A549 (cell line): ENCODE measurements at regions not wholly inside any gene's neighbourhood (a gene's known extent, or its start where the extent isn't known, plus 50 kb on each side); places are given as distances from the start of the nearest gene placed in this dataset.
A peak's percentile ranks its signal among the peaks of the same experiment; 100 is the strongest.

Experiments
- ATAC-seq, 2 experiments: fragments of 200-7000 bp in 1 of 2; fragments of >200 bp in 1 of 2; cut with Nextera tagmentation in 1 of 2; cut with Tn5 transposase in 1 of 2; 3 replicates each; pipeline versions ENCODE4 v1.8.0 to v1.9.1; 2018 to 2020; ENCODE audit warnings: mild to moderate bottlenecking in 1 of 2, moderate library complexity in 1 of 2
- CTCF ChIA-PET: fragments of 300-600 bp; sonication (Branson Sonifier 250); formaldehyde crosslinking; extraction: SDS; loops from one replicate; lab custom pipeline; 2021; ENCODE audit warnings: antibody characterized with exemption, inconsistent platforms; lab: Yijun Ruan, JAX
- POLR2A ChIA-PET: fragments of 350-600 bp; formaldehyde crosslinking; extraction: SDS; loops from one replicate; lab custom pipeline; 2021; ENCODE audit warnings: antibody characterized with exemption, inconsistent platforms; lab: Yijun Ruan, JAX
- DNase-seq, 2 experiments: peaks; one replicate each; pipeline versions ENCODE4 v3.0.0 to v3.0.0-alpha.2; 2011 to 2016; ENCODE audit warnings: low read depth in 1 of 2, low spot score in 1 of 2
- FAIRE-seq: peaks from 2 replicates; lab custom pipeline; 2011; peaks lifted over from hg19 to GRCh38; lab: Jason Lieb, UNC
- H3K27ac ChIP-seq, 2 experiments: fragments of >200 bp; sonication (Bioruptor Twin); formaldehyde crosslinking; 3 replicates each; pipeline ENCODE4 v1.5.1; 2016 to 2017
- H3K4me1 ChIP-seq: fragments of >200 bp; sonication (Bioruptor Twin); formaldehyde crosslinking; 3 replicates; pipeline ENCODE4 v1.6.1; 2016
- H3K4me2 ChIP-seq: fragments of >200 bp; sonication (Bioruptor Twin); formaldehyde crosslinking; 3 replicates; pipeline ENCODE4 v1.6.1; 2016
- H3K4me3 ChIP-seq: fragments of >200 bp; sonication (Bioruptor Twin); formaldehyde crosslinking; 3 replicates; pipeline ENCODE4 v1.5.1; 2016
- H3K9me3 ChIP-seq: fragments of >200 bp; sonication (Bioruptor Twin); formaldehyde crosslinking; 3 replicates; pipeline ENCODE4 v1.6.1; 2016
- ATOH8 ChIP-seq: fragments of 250-450 bp; sonication (Bioruptor Pico); IDR thresholded peaks from 2 replicates; pipeline ENCODE4 v1.5.0; 2020; ENCODE audit warnings: low read depth, mild to moderate bottlenecking, moderate library complexity
- CBX2 ChIP-seq: fragments of 200-600 bp; sonication (generic); IDR thresholded peaks from 2 replicates; pipeline ENCODE4 v1.6.1; 2016; ENCODE audit warnings: low read depth, mild to moderate bottlenecking, borderline replicate concordance
- CBX8 ChIP-seq: fragments of 200-600 bp; sonication (generic); IDR thresholded peaks from 2 replicates; pipeline ENCODE4 v1.6.1; 2016
- CHD2 ChIP-seq: fragments of 150-350 bp; IDR thresholded peaks from 2 replicates; pipeline ENCODE4 v1.6.1; 2014; ENCODE audit warnings: low read length; ENCODE audit not compliant: partially characterized antibody
- CTCF ChIP-seq: fragments of >200 bp; sonication (Bioruptor Twin); formaldehyde crosslinking; IDR thresholded peaks from 3 replicates; pipeline ENCODE4 v1.5.1; 2016
- EHF ChIP-seq: fragments of 250-450 bp; sonication (Bioruptor Pico); IDR thresholded peaks from 2 replicates; pipeline ENCODE4 v1.5.0; 2020; ENCODE audit warnings: mild to moderate bottlenecking
- ESRRA ChIP-seq: fragments of 150-350 bp; IDR thresholded peaks from 2 replicates; pipeline ENCODE4 v1.6.1; 2014; ENCODE audit warnings: mild to moderate bottlenecking, low read length, borderline replicate concordance
- FOSB ChIP-seq: fragments of 250-450 bp; sonication (Bioruptor Pico); IDR thresholded peaks from 2 replicates; pipeline ENCODE4 v1.5.0; 2020; ENCODE audit warnings: mild to moderate bottlenecking, moderate library complexity
- GATA3 ChIP-seq: IDR thresholded peaks from 2 replicates; pipeline ENCODE4 v1.6.1; 2012; ENCODE audit warnings: borderline replicate concordance
- HDAC2 ChIP-seq: fragments of 200-600 bp; sonication (generic); IDR thresholded peaks from 2 replicates; pipeline ENCODE4 v1.6.1; 2016
- HMGXB4 ChIP-seq: fragments of 250-450 bp; sonication (Bioruptor Pico); IDR thresholded peaks from 2 replicates; pipeline ENCODE4 v1.5.0; 2021; ENCODE audit warnings: mild to moderate bottlenecking, moderate library complexity, borderline replicate concordance
- JUNB ChIP-seq: fragments of >200 bp; sonication (Bioruptor Twin); formaldehyde crosslinking; IDR thresholded peaks from 2 replicates; pipeline ENCODE4 v1.6.1; 2016
- NPAS2 ChIP-seq: fragments of 250-450 bp; sonication (Bioruptor Pico); IDR thresholded peaks from 2 replicates; pipeline ENCODE4 v1.8.0; 2022; ENCODE audit warnings: mild to moderate bottlenecking, moderate library complexity, borderline replicate concordance
- NR3C1 ChIP-seq: fragments of >200 bp; sonication (Bioruptor Twin); formaldehyde crosslinking; IDR thresholded peaks from 3 replicates; pipeline ENCODE4 v1.6.1; 2017
- PHF8 ChIP-seq: fragments of 200-600 bp; sonication (generic); IDR thresholded peaks from 2 replicates; pipeline ENCODE4 v1.6.1; 2016; ENCODE audit warnings: low read depth, mild to moderate bottlenecking, antibody characterized with exemption, moderate library complexity, borderline replicate concordance
- POLR2AphosphoS2 ChIP-seq: conservative IDR thresholded peaks from 2 replicates; pipeline ENCODE4 v1.6.1; 2012; ENCODE audit warnings: low read length, improper control_type of control experiment, inconsistent platforms
- RAD21 ChIP-seq, 2 experiments: fragments of >200 bp in 1 of 2; sonication (Bioruptor Twin) in 1 of 2; formaldehyde crosslinking in 1 of 2; IDR thresholded peaks in 1 of 2; conservative IDR thresholded peaks in 1 of 2; 2 replicates in 1 of 2; 3 replicates in 1 of 2; pipeline ENCODE4 v1.6.1; 2012 to 2018; ENCODE audit warnings: inconsistent platforms in 1 of 2
- RARB ChIP-seq: fragments of 250-450 bp; sonication (Bioruptor Pico); IDR thresholded peaks from 2 replicates; pipeline ENCODE4 v1.8.0; 2021; ENCODE audit warnings: mild to moderate bottlenecking, moderate library complexity
- RFX5 ChIP-seq: fragments of 450-650 bp; IDR thresholded peaks from 2 replicates; pipeline ENCODE4 v1.7.1; 2014; ENCODE audit warnings: antibody characterized with exemption, mild to moderate bottlenecking, moderate library complexity
- RNF2 ChIP-seq: fragments of 200-600 bp; sonication (generic); IDR thresholded peaks from 2 replicates; pipeline ENCODE4 v1.6.1; 2016; ENCODE audit warnings: low read depth, mild to moderate bottlenecking, antibody characterized with exemption, moderate library complexity, borderline replicate concordance
- SMC3 ChIP-seq: fragments of >200 bp; sonication (Bioruptor Twin); formaldehyde crosslinking; IDR thresholded peaks from 3 replicates; pipeline ENCODE4 v1.6.1; 2018; ENCODE audit warnings: inconsistent platforms
- SREBF2 ChIP-seq: fragments of 450-650 bp; IDR thresholded peaks from 2 replicates; pipeline ENCODE4 v1.6.1; 2014; ENCODE audit warnings: mild to moderate bottlenecking, moderate library complexity
- TFCP2L1 ChIP-seq: fragments of 250-450 bp; sonication (Bioruptor Pico); IDR thresholded peaks from 2 replicates; pipeline ENCODE4 v1.5.0; 2021; ENCODE audit warnings: mild to moderate bottlenecking
- TP53 ChIP-seq: fragments of 250-450 bp; sonication (Bioruptor Pico); IDR thresholded peaks from 2 replicates; pipeline ENCODE4 v1.5.0; 2021; ENCODE audit warnings: mild to moderate bottlenecking, moderate library complexity
- USF2 ChIP-seq: fragments of 450-650 bp; IDR thresholded peaks from 2 replicates; pipeline ENCODE4 v1.6.1; 2014; ENCODE audit warnings: antibody characterized with exemption
- ZFP36 ChIP-seq: fragments of 450-650 bp; IDR thresholded peaks from 2 replicates; pipeline ENCODE4 v1.6.1; 2014; ENCODE audit warnings: borderline replicate concordance; ENCODE audit not compliant: partially characterized antibody
- ZSCAN20 ChIP-seq: fragments of 250-450 bp; sonication (Bioruptor Pico); IDR thresholded peaks from 2 replicates; pipeline ENCODE4 v1.8.0; 2022; ENCODE audit warnings: mild to moderate bottlenecking, moderate library complexity
- WGBS: methylation state at CpG from one replicate; pipeline ENCODE4 v1.1.6; 2017; ENCODE audit errors: missing lambda C conversion rate; 5-methylcytosine and 5-hydroxymethylcytosine counted together

GRCh38 chr14:65828396-65828795 is 415.9 kb downstream of the FUT8 start:
- ATAC-seq (no peak), DNase-seq (no peak), FAIRE-seq (no peak)
- Histone ChIP-seq H3K4me2 (no peak overlapping the region), H3K4me1 (0 out of 3 replicates have a peak, but pooled peaks cover 4% of the 10 kb centered on the region), H3K9me3 (no peaks in the 10 kb centered on the region), H3K4me3 (no peak overlapping the region), H3K27ac (no peak overlapping the region)
- WGBS = 26% methylated on average over 4 of the region's 4 CpGs
- POLR2A ChIA-PET = no interaction called here
- CTCF ChIA-PET = interaction anchor here (1.5 to 8.7 kb wide), 5 partner anchors 19 to 666 kb away, joined by 4 to 108 read pairs (median 6); partner anchors contain the start of gene FUT8
- no peak for TF ChIP-seq NPAS2 (CRISPR knock-in tag)
- TF ChIP-seq POLR2AphosphoS2 = no peak
- no peak for TF ChIP-seq FOSB (CRISPR knock-in tag)
- TF ChIP-seq CTCF = no peak
- no peak for TF ChIP-seq SMC3
- no peak for TF ChIP-seq JUNB
- no peak for TF ChIP-seq RARB (CRISPR knock-in tag)
- TF ChIP-seq CBX8 = no peak
- TF ChIP-seq SREBF2 = no peak
- no peak for TF ChIP-seq RFX5
- no peak for TF ChIP-seq ESRRA
- no peak for TF ChIP-seq RNF2
- TF ChIP-seq TFCP2L1 (CRISPR knock-in tag) = no peak
- TF ChIP-seq HMGXB4 = no peak
- TF ChIP-seq ZSCAN20 (CRISPR knock-in tag) = no peak
- no peak for TF ChIP-seq PHF8

GRCh38 chr14:65832431-65833266 is 420.1 kb downstream of the FUT8 start:
- H3K27ac ChIP-seq = no peak overlapping the region
- ChIA-PET POLR2A (no interaction called here), CTCF (interaction anchor here (0.5 to 2.8 kb wide), 8 partner anchors 8 to 669 kb away, joined by 3 to 18 read pairs (median 6); no protein-coding TSS in a partner anchor)
- ATAC-seq = peak in 1 of 2 experiments; percentile 75; a peak in 3 of 6 replicates
- DNase-seq = peak in 1 of 2 experiments; percentile 24
- no peaks in the 10 kb centered on the region for H3K9me3 ChIP-seq
- 40% methylated on average over 10 of the region's 10 CpGs for WGBS
- H3K4me1 ChIP-seq = 0 out of 3 replicates have a peak, but pooled peaks cover 4% of the 10 kb centered on the region
- FAIRE-seq = no peak
- H3K4me3 ChIP-seq = no peak overlapping the region
- peak overlapping the region; percentile 38; the same call in 1 of the 3 replicates for H3K4me2 ChIP-seq
- TF ChIP-seq CBX2 (no peak), RARB (CRISPR knock-in tag) (no peak), EHF (CRISPR knock-in tag) (no peak), RAD21 (conservative IDR thresholded peaks at IDR 0.05 in 1 of 2, IDR thresholded peaks at IDR 0.05 in 1 of 2) (peak; percentile 19 to 20; a peak in 2 of 5 replicates), TP53 (CRISPR knock-in tag) (no peak), PHF8 (no peak), HDAC2 (no peak), USF2 (no peak), SMC3 (peak; percentile 44), NR3C1 (no peak), ZFP36 (no peak), TFCP2L1 (CRISPR knock-in tag) (no peak), CHD2 (no peak), ATOH8 (CRISPR knock-in tag) (no peak), SREBF2 (no peak), CTCF (peak; percentile 47), GATA3 (no peak)
